ENCODE measurements at regions not wholly inside any gene's neighbourhood (a gene's known extent, or its start where the extent isn't known, plus 50 kb on each side); places are given as distances from the start of the nearest gene placed in this dataset.
"Not testable (repeated sequence)": the region's sequence is repeated elsewhere in the genome, so short reads cannot be mapped to it uniquely, and the experiment has no call there.

DNA sequence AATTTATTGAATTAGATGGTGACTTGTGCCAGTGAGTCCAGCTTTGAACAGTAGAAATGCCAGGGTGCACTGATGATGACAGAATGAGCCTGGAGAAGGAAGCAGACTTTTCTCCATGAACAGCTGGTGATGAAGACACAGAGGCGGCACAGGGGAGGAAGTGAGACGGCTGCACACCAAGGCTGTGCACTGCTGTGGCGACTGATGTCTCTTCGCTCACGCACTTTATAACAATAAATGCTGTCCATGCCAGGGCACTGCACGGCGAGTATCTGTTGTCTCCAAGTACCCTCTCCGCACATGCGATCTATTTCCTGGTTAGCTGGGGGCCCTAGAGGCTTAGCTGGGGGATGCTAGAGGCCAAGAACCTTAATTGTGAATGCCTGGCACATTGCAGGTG, 175.2 kb downstream of the TMEM200C start:
- no peak for DNase-seq (ENCODE audit: low read depth in 2 of 2)

DNA sequence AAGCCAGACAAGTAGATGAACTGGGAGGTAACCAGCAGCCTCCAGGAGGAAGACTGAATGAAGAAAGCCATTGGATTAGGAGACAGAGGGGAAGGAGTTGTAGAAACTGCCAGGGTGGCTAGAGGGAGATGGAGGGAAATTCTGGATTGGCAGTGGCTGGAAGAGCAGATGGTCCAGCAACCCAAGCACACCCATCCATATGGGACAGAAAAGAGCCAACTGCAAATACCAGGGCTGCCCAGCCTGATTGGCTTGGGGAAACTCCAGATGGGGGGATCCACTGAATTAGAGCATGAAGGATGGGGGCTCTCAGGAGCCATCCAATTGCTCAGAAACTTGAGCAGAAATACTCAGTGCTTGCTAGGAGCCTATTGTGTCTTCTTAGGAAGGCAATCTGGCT, 173.5 kb upstream of the EPB41L3 start:
- no peak for DNase-seq (ENCODE audit: low read depth in 2 of 2)

DNA sequence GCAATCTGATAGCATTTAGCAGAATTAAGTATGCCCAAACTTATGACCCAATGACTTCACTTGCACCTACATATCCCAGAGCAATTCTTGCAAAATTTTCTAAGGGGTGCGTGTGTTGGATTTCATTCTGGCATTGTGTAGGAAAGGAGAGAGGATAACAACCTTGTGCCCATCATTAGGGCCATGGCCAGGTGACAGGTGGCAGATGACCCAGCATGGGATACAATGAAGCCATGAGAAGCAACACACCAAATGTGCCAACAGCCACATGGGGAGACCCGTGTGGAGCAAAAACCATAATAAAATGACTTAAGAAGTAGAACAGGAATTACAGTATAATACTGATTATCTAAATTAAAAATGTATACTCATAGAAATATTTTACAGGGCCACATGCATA, 166.9 kb upstream of the EPB41L3 start:
- no peak for DNase-seq (ENCODE audit: low read depth in 2 of 2)

DNA sequence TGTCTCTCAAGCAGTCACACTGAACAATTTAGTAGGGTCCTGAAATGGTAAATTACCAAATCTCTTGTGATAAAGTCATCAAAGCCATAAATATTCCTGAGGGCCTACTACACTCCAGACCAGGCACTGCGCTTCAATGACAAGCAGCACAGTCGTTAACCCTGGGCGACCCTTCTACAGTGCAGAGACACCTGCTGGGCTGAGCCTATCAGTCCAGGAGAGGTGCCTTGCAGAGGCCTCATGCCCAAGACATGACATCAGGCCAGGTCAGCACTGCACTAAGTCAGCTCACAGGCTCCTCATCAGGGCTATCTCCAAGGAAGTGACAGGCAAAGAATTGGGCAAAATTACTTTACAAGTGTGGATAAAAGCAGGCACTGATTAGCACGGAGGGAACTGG, 166.4 kb upstream of the EPB41L3 start:
- DNase-seq (ENCODE audit: low read depth in 2 of 2) = no peak

DNA sequence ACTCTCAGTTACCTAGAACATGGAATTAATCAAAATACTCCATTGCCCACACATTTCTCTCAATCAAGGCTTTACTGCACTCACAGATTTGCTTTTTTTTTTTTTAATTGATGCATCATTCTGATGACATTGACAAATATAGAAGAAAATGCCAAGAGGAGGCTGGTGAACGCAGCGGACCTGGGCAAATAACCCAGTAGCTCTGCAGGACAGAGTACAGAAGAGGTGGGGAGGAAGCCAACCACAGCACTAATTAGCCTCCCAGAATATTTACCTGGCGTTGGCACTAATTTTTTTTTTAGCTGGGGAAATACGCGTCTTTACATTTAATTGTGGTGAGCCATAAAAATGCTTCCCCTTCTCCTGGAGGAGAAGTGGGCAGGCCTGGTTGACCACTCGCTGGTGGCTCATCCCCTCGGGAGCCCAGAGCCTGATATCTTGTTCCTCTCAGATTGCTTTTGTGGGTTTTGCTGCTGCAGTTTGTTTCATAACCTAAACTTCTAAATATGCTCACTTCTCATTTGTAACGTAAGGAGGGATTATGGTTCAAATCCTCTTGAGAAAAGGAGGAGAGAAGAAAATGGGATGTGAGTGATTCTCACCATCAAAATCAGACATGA, 165.8 kb upstream of the EPB41L3 start:
- DNase-seq (ENCODE audit: low read depth in 2 of 2) = no peak

DNA sequence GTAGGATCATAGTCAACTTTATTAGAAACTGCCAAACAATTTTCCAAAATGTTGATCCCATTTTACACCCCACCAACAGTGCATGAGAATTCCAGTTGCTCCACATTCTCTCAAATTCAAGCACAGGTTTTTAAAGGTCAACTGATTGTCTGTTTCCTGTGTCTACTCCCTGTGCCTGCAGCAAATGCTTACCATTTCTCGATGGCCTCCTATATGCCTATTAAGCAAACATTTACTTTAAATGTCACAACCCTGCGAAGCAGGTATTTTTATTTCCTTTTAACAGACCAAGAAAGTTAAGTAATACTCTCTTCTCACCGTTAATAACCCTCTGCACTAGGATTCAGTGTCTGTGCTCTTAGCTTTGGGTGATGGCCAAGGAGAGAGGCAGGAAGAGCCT, 163.8 kb upstream of the EPB41L3 start:
- no peak for DNase-seq (ENCODE audit: low read depth in 2 of 2)

DNA sequence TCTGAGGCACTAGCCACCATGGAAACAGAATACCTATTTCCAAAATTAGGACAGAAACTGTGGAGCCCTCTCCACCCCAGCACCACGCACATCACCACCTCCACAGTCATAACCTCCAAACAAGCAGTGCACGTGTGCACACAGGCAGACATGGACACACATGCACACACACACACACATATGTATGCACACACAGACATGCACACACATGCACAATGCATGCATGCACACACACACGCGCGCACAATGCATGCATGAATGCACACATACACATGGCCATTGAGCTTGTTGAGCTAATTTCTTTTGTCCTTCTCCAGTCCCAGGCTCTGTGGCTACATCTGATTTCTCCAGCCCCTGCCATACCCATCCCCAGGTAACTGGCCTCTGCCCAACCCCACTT, 161.6 kb upstream of the EPB41L3 start:
- no peak for DNase-seq (ENCODE audit: low read depth in 2 of 2)

DNA sequence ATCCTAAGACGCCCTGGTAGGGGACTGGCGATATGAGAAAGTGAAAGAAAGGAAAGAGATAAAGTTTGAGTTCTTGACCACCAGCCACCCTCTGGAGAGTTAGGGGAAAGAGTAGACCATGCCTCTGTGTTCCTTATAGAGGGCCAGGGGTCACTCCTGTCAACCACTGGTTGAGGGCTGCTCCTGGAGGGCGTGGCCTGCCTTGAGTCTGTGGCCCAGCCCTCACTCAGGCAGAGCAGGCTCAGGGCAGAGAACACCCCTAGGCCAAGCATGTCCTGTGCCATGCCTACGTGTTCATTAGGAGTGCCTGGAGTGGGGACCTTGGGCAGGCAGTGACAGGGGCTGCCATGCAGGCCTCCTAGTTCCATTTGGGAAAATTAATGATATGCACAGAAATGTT, 161.1 kb upstream of the EPB41L3 start:
- no peak for DNase-seq (ENCODE audit: low read depth in 2 of 2)

DNA sequence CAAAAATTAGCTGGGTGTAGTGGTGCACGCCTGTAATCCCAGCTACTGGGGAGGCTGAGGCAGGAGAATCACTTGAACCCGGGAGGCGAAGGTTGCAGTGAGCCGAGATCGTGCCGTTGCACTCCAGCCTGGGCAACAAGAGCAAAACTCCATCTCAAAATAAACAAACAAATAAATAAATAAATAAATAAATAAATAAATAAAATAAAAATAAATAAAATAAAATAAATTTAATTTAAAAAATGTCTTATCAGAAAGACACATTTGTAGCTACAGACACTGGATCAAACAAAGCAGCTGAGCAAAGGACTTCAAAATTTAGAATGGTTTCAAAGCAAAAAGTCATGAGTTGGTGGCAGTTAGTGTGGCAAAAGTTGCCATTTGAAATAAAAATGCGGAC, 158.2 kb upstream of the EPB41L3 start:
- DNase-seq (ENCODE audit: low read depth in 2 of 2) = not testable (repeated sequence)

DNA sequence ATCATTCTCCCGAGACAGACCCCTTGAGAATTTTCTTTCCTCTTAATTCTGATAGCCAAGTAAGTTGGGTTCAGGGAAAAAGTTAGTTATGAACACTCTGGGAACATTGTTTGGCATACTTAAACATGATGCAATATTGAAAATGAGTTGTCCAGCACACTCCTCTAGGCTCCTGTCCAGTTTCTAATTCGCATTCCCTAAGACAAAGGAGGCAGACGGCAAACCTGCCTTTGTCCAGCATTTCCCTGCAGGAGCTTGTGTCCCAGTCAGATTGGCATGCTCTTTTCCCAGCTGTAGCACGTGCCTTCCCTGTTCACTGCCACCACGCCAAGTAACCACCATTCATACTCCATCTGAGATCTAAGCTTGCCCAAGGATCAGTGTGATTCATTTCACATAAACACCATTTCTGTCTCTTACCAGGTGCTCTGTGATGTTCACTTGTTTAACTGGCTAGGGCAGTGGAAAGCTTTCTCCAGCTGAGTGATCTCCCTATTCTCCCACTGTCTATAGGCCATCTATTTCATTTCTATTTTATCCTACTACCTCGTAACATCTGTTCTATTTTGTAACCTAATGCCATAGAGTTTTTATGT, 150.0 kb upstream of the EPB41L3 start:
- DNase-seq (ENCODE audit: low read depth in 2 of 2) = no peak

DNA sequence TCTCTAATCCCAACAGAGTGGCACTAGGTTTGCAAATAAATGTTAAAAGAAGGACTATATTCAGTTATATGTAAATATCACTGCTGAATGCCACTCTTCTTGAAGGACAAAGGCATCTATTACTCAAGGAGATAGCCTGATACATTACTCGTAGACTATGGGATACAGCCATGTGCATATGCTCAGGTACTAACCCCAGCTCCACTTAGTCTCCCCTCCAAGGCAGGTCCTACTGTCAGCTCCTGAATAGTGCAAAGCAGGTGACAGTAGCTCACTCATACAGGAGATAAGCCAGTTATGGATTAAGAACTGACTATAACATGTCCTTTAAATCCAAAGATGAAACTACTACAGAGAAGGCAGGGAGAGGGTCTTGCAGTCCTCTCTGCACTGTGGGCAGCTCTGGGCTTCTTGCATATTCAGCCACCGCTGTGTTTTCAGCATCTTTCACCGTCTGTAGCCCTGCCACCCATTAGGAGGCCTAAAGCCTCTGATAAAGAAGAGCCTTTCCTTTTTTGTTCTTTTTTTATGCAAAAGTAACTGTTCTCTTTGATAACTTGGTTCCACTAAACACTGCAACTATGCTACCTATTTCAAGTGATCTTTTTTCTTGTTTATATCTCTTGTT, 135.1 kb upstream of the EPB41L3 start:
- DNase-seq (ENCODE audit: low read depth in 2 of 2) = no peak

DNA sequence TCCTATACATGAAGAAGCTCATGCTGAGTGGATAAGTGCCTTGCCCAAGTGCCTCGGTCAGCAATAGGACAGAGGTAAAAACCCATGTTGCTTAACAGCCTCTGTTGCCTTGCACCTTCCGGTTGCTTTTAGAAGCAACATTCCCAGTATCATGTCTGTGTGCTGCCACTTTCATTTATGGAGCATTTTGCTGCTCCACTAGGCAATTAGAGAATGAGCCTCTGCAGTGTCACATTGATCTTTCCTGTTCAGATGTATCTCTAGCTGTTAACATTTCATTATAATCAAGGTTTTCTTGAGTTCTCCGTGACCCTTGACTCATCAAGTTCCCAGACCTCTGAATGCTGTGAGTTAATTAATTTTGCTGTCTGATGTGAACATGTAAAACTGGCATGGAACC, 134.5 kb upstream of the EPB41L3 start:
- no peak for DNase-seq (ENCODE audit: low read depth in 2 of 2)

DNA sequence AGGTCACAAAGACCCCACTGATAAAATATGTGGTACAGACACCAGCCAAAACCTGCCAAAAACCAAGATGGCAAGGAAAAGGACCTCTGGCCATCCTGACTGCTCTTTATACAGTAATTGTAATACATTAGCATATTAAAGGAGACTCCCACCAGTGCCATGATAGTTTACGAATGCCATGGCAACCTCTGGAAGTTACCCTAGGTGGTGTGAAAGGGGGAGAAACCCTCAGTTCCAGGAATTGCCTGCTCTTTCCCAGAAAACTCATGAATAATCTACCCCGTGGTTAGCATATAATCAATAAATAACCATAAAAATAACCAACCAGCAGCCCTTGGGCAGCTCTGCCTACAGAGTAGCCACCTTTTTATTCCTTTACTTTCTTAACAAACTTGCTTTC, 129.8 kb upstream of the EPB41L3 start:
- DNase-seq (ENCODE audit: low read depth in 2 of 2) = no peak

DNA sequence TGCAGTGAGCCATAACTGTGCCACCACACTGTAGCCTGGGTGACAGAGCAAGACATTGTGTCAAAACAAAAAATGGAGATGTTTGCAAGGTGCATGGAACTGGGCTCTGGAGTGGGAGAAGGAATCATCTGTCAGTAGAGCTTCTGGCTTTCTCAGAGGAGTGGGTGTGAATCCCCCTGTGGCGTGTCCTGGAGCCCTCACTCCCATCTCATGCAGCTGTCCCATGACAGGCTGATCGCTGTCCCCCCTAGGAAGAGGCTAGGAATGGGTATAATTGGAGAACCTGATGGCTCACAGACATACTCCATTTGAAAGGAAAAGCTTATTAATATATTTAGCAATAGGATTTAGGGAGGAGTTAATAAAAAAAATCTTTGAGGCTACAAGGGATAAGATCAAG, 125.8 kb upstream of the EPB41L3 start:
- no peak for DNase-seq (ENCODE audit: low read depth in 2 of 2)

DNA sequence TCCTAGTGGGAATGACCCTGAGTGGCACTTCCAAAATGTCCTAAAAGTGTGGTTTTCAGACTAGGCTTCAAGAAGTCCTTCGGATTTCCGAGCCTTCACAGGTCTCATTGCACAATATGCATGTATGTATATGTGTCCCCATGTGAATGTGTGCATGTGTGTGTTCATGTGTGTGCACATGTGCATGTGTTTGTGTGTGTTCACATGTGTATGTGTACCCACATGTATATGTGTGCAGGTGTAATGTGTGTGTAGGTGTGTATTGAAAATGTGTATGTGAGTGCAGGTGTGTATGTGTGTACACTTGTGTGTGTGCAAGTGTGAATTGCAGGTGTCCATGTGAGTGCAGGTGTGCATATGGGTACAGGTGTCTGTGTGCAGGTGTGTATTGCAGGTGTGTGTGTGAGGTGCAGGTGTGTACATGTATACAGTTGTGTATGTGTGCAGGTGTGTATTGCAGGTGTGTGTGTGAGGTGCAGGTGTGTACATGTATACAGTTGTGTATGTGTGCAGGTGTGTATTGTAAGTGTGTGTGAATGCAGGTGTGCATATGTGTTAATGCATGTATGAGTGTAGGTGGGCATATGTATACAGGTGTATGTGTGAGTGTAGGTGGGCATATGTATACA, 124.4 kb upstream of the EPB41L3 start:
- DNase-seq (ENCODE audit: low read depth in 2 of 2) = no peak

DNA sequence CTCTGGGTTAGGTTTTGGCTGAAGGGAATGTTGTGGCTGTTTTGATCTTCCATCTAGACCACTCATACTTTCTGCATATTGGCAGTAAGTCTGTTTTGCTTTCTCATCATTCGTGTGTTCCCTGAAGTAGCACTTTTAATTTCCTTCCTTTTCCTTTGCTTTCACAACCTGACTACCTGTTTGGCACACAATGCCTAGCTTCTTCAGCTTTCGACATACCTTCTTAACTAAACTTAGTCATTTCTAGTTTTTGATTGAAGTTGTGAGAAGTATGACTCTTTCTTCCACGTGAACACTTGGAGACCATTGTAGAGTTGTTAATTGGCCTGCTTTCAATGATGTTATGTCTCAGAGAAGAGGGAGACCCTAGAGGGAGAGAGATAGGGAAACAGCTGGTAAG, 123.6 kb upstream of the EPB41L3 start:
- no peak for DNase-seq (ENCODE audit: low read depth in 2 of 2)

DNA sequence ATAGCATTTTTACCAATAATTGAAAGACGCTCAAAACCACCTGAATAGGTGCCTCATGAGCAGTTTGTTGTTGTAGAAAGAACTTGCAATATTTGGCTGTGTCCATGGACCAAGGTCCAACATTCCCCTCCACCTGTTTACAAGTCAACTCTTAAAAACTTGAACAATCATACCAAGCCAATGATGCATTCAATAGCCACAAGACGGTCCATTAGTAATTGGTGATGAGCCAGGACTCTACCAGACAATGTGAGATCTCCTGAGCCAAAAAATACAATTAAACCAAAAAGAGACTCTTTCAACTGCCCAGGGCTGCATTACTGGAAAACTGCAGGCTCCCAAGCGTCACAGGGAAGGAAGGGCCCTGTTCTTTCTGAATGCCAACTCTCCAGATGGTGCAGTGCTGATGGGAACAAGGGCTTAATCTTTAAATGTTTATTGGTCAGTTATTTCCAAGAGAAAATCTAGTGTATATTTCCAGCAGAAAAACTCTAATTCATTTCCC, 118.8 kb upstream of the EPB41L3 start:
- DNase-seq (ENCODE audit: low read depth in 2 of 2) = no peak

DNA sequence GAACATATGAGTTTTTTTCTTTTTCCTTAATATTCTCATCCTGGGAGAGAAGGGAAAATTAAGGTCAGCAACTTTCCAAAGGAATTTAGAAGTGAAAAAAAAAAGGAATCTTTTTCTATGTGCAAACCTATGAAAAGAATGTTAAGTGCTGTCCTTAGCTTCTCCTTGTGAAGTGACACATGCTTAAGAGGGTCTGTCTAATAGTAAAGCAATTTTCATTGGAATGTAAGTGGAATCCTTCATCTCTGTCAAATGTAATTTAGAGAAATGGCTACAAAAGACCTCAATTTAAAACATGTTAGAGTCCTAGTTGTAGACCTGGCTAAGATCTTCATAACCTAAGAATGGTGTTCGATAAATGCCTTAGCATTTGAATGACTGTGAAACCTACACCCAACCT, 117.4 kb upstream of the EPB41L3 start:
- DNase-seq (ENCODE audit: low read depth in 2 of 2) = no peak

DNA sequence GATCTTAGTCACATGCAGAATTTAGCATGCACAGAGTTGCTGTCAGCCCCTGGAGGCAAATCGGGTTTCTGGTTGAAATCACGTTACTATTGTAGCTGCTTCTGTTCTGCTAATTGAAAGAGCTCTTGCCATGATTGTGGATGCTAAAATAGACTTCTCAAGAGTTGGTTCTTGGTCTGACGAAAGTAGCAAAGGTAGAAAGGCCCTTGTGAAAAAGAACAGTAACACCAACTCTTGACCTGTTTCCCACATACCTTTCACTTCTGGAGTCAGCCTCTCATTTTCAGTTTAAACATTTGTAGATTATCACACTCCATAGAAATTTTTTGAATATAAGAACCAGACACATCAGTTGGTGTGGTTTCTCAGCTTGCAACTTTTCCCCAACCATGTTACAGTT, 110.0 kb upstream of the EPB41L3 start:
- no peak for DNase-seq (ENCODE audit: low read depth in 2 of 2)

DNA sequence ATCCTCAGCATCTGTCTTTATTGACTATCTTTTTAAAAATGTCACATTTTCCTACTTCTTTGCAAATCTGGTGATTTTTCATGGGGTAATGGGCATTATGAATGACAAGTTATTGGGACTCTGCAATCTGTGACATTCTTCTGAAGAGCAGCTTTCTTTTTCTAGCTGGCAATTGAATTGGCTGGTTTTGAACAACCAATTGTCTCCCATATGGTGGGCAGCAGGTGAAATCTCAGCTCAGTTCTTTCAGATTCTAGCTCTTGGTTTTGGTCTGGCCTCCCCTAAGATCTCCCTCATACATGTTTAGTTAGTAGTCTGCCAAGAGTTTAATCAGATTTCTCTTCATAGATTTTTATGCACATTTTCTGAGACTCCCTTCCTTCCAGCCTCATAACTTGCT, 107.9 kb upstream of the EPB41L3 start:
- DNase-seq (ENCODE audit: low read depth in 2 of 2) = no peak

DNA sequence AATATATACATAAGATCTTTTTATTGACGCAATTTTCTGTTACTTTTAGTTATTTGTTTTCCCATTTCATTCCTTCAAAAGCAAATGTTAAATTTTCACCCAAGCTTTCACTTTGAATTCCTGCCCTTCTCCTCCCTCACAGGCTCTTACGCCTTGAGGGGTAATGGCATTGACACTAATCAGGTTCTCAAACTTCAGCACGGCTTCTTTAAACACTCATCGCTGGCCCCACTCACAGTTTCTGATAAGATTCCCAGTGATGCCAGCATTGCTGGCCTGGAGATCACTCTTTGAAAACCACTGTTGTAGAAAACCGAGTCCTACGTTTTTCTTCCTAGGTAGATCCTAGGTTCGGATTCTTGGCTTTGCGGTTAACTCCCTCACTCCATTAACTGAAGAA, 105.6 kb upstream of the EPB41L3 start:
- DNase-seq (ENCODE audit: low read depth in 2 of 2) = no peak

DNA sequence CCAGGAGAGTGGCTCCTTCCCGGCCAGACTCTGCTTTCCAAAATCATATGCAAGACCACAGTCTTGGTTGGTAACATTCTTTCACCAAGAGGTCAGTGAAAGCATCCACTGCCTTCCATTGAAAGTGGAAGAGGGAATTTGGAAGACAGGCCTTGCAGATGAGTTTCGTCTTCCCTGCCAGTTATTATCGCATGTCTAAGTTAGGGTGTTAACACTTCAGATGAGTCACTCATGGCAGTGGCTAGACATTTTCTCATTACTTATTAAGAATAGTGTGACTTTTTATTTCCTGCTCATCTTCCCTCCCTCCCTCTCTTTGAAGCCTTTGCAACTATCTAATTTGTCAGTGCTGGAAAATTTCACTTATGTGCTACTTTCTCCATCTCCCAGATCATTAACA, 102.9 kb upstream of the EPB41L3 start:
- DNase-seq (ENCODE audit: low read depth in 2 of 2) = no peak

DNA sequence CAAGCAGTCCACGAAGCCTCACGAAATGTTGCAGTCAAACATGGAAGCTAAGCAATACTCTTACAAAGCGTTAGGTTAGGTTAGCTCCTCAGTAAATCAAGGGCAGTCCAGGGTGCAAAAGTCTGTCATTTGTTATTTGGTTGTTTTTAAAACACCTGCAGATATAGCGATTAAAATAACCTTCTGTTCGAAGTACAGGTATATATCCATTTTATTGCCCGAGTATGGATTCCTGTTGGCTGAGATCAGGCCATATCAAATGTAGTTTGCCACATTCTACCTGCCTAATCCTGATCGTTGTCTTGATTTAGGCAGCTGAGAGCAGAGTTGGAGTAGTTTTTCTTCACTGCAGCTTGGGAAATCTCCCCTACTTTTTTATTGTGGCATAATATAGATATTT, 99.5 kb upstream of the EPB41L3 start:
- no peak for DNase-seq (ENCODE audit: low read depth in 2 of 2)

Data from stimulated activated CD8-positive, alpha-beta memory T cell treated with anti-CD3 and anti-CD28 coated beads, Interleukin-15, amount 100 ng/mL, for 48 hours (primary cell).